Head of caudate nucleus (tissue), 42 donors: ENCODE measurements at regions not wholly inside any gene's neighbourhood (a gene's known extent, or its start where the extent isn't known, plus 50 kb on each side); places are given as distances from the start of the nearest gene placed in this dataset.

Experiments used
- DNase-seq, 42 donors: peaks; one replicate each; pipeline versions ENCODE4 v3.0.0 to v3.0.0-alpha.2; 2020 to 2021; ENCODE audit warnings: mixed read lengths in 7 of 42
- intact Hi-C: fragments of 100-400 bp; cut with DNase I; formaldehyde crosslinking; loops from one replicate; pipeline ENCODE4 v1.15.0; 2022

DNA sequence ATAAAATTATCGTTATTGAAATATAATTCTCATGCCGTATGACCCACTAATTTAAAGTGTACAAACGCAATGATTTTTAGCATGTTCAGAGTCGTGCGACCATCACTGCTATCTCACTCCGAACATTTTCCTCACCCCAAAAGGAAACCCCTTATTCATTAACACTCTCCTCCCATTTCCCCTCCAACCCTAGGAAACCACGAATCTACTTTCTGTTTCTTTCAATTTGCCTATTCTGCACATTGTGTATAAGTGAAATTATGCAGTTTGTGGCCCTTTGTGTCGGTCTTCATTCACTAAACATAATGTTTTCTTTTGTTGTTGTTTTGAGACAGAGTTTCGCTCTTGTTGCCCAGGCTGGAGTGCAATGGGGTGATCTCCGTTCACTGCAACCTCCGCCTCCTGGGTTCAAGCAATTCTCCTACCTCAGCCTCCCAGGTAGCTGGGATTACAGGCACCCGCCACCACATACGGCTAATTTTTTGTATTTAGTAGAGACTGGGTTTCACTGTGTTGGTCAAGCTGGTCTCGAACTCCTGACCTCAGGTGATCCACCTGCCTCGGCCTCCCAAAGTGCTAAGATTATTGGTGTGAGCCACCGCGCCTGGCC lies 99.7 kb upstream of the ZNF217 start:
- intact Hi-C loops, result no loop called here
- no peak for DNase-seq

DNA sequence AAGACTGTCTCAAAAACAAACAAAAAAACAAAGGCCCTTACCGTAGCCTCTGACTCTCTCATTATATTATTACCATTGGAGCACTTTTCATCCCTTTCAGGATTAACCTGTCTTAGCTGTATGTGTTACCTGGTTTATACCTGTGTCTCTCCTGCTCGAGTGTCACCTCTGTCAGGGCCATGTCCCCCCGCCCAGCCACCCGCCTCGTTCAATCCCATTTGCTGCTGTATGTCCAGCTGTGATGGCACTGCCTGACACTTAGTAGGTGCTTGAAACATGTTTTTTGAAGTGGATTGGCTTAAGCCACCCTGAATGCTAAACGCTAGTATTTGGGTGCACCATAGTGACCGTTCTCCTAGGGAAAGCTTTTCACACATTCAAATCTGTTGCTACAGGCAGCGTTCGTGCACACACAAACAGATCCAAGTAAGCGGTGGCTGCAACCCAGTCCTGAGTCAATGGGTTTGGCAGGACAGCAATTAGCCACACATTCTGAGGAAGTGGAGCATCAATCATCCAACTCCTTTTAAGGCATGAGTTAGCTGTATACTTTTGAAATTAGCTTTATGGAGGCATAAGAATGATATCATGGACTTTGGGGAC lies 98.9 kb upstream of the ZNF217 start:
- intact Hi-C loops, result no loop called here
- DNase-seq, result peak in 23 of 42 donors; percentile 5 to 71 (median 31)

DNA sequence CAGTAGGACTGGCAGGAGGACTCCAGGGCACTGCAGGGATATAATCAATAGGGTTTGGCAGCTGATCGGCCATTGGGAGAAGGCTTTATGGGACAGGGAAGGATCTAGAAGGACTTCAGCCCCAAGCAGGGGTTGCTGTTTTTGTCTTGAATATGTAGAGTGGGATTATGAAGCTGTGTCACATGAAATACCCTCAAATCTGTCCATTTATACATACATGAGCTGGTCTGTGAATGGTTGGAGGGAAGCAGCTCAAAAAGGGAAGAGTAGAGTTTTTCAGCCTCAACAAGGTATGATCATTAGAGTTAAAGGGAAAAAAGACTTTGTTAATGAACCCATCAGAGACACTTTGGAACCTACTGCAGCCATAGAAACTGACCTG lies 98.2 kb upstream of the ZNF217 start:
- intact Hi-C loops, result no loop called here

DNA sequence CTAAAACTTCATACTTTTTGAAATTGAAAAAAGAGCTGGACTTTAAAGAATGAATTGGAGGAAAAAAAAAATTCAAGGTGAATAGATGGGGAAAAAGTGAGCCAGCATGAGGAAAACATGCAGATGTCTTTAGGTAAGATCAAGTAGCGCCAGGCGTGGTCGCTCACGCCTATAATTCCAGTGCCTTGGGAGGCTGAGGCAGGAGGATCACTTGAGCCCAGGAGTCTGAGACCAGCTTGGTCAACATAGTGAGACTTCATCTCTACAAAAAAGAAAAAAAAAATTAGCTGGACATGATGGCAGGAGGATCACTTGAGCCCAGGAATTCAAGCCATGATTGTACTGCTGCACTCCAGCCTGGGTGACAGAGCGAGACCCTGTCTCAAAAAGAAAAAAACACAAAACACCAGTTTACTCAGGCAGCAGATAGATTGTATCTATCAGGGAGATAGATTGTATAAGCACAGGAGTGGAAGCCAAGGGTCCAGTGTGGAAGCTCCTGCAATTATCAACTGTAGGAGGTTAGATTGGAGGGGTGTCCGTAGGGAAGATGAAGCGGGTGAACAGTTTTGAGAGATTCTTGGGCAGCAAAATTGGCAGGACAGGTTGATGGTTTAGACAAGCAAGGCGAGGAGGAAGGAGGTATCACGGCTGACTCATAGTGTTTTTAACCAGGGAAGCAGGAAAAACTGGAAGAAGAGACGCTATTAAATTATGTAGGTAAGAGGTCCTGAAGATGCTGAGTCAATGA lies 97.6 kb upstream of the ZNF217 start:
- DNase-seq, result no peak
- intact Hi-C loops, result no loop called here

More for the DNA sequence above, 98.2 kb upstream of the ZNF217 start:
- no peak for DNase-seq

DNA sequence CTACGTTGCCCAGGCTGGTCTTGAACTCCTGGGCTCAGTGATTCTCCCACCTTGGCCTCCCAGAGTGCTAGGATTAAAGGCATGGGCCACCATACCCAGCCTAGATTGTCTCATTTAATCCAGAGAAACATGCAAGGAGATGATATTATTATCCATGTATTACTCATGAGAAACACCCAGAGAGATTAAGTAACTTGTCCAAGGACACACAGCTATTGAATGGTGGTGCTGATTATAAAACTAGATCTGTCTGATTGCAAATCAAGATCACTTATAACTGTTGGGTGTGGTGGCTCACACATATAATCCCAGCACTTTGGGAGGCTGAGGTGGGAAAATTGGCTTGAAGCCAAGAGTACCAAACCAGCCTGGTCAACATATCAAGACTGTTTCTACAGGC lies 94.4 kb upstream of the ZNF217 start:
- intact Hi-C loops, result no loop called here
- DNase-seq, result no peak

DNA sequence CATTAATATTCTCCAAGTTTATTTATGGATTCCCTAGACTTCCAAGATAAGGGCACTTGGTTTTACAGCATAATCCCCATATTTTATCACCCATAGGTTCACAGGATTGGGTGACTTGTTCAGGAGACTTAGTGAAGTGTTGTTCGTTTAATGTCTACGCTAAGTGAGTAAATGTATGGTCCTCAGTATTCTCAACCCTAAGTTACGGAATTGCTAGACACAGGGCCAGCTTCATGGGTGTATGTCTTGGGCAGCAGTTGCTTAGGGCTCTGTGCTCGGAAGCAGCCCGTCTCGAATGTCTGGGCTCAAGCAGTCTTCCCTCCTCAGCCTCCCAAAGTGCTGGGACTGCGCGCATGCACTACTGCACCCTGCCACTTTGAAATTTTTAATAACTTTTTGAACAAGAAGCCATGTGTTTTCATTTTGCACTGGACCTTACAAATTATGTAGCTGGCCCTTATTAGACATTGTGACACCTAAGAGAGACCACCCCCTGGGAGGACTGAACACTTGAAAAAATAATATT lies 91.5 kb upstream of the ZNF217 start:
- intact Hi-C loops, result no loop called here
- no peak for DNase-seq

DNA sequence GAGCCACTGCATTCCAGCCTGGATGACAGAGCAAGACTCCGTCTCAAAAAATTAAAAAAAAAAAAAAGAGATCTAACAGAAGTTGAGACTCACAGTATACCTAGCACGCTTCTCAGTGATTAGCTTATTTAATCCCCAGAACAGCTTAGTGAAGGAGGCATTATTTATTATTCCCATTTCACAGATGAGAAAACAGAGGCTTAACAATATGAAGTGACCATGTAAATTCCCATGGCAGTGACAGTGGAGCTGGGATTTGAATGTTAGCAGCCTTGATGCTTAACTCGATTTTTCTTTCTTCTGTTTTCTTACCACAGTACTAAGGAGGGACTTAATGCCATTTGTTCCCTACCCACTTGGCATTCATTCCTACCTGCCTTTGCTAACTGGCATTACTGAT lies 89.9 kb upstream of the ZNF217 start:
- DNase-seq, result no peak
- intact Hi-C loops, result no loop called here

DNA sequence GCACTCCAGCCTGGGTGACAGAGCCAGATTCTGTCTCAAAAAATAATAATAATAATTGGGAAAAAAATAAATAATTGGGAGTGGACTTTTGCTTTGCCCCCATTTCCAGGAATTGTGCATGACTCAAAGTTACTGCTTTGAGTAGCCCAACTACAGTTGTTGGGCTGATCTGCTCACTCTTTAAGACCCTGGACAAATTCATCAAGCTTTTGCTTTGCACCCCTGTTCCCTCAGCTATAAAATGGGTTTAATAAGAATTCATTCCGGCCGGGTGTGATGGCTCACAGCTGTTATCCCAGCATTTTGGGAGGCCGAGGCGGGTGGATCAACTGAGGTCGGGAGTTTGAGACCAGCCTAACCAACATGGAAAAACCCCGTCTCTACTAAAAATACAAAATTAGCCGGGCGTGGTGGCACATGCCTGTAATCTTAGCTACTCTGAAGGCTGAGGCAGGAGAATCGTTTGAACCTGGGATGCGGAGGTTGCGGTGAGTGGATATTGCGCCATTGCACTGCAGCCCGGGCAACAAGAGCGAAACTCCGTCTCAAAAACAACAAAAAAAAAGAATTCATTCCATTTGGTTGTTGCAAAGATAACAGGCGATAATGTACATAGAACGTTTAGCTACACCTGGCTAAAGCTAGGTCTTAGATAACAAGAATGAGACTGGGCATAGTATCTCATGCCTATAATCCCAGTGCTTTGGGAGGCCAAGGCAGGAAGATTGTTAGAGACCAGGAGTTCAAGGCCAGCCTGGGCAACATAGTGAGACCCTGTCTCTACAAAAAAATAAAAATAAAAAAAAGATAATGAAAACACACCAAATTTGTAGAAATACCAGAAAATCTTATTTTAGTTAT lies 87.9 kb upstream of the ZNF217 start:
- no peak for DNase-seq
- intact Hi-C loops, result no loop called here

DNA sequence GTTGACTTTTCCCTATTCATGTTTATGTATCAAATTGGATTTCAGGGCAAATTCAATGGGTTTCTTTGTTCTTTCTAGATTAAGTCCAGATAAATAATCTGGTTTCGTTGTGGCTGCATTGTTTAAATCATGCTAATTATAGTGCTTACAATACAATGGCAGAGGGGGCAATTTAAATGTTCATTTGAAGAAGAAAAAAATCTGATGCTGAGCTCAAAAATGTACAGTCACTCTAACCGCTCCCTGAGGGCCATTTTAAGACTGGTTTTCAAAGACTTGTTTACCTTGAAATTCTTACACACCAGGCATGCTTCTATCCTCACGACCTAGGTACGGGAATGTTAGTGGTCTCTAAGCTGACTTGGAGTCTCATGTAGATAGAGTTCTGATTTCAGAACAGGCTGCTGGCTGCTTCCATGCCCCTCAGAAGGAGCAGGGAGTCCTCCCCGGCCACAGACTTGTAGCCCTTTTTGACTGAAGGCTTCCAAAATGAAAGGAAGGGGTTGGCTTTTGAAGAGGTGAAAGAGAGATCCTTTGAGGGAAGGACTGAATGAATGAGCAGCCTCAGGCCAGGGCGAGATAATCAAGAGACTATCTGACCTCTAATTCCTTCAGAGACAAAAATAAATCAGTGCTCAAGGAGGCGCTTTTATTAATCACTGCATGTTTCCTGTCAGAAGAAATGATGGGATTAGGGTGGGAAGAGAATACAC lies 86.1 kb upstream of the ZNF217 start:
- intact Hi-C loops, result no loop called here
- peak in 2 of 42 donors; percentile 12 to 23 for DNase-seq

DNA sequence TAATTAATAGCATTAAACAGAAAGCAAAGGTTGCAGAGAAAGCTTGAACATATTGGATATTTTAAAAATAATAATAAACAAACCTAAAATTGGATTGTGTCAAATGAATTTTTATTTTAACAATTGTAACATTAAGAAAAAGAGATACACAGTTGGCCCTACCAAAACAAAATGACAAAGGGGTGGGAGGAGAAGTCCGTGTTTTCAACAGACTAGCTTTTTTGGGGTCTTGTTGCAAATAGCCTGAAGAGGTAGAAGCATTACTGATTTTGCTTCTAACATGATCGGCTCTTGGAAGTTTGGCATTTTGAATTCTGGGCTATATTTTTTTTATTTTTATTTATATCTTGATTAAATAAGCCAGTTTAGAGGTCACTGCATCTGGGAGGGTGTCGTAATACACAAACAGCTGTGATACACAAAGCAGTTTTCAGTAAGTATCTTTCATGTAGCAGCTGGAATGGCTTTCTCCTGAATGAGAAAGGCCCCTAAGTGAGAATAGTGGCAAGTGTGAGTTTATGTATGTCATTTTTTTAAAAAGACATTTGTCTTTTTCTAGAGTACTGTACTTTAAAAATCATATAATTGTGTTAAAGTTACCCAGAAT lies 85.5 kb upstream of the ZNF217 start:
- intact Hi-C loops, result no loop called here
- DNase-seq, result peak in 1 of 42 donors; percentile 31

DNA sequence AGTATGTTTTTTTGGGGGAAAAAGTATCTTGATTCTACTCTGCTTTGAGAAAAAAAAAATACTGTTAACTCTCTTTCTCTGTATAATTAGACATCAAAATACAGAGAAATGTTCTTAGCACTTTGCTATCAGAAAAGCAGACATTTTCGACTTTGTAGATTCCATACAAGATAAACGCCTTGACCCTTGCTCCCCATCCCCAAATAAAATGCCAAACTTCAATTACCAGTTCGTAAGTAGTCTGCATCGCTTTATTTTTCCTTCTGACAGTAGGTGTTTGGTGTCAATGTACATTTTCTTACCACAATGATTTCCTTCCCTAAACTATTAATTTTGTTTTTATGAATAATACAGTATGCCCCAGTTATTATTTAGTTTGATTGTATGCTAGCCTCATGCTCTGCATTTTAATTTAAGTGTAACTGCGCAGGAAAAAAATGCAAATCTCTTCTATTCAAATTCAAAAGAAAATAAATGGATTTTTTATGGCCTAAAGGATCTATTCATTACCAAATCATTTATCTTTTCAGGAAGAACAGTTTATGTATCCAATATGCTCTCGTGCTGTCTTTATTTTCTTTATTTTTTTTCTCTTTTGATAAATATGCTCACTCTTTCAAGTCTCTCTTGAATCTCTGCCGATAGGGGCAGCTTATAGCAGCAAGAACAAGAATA lies 84.8 kb upstream of the ZNF217 start:
- intact Hi-C loops, result no loop called here
- DNase-seq, result no peak

DNA sequence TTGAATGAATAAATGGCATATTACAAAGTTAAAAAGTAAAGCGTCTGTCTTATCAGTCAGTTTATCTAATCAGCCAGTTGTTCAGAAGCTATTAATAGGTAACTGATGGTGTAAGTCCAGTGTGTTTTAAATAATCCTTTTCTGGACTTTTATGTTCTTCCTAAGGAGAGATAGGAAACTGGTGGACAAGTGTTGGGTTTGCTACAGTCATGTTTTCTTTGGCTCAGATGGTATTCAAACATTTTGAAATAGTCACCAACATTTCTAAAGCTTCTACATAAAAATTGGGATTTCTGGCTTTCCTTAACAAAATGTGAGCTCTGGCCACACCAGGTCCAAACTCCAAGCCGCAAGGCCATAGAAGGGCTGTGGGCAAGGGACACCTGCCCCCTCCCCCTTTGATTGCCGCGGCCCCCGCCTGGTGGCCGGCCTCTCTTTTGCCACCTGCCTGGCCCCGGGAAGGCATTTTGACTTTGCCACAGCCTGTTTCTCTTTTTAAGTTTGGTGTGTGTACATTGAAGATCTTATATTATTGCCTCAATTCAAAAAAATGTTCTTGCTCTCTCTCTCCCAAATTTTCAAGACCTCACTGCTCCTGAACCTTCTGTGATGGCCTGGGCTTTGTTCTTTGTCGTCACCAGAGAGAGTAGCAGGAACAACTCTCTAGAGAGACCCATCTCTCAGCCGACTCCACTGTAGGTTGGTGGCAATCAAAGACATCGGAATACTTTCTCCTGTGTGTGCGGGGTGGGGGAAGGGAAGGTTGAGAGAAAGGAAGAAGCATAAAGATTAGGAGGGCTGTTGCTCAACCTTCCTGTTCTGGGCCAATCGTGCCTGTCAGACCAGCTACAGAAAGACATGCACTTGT lies 84.0 kb upstream of the ZNF217 start:
- intact Hi-C loops, result no loop called here
- DNase-seq, result peak in 25 of 42 donors; percentile 10 to 68 (median 37)

DNA sequence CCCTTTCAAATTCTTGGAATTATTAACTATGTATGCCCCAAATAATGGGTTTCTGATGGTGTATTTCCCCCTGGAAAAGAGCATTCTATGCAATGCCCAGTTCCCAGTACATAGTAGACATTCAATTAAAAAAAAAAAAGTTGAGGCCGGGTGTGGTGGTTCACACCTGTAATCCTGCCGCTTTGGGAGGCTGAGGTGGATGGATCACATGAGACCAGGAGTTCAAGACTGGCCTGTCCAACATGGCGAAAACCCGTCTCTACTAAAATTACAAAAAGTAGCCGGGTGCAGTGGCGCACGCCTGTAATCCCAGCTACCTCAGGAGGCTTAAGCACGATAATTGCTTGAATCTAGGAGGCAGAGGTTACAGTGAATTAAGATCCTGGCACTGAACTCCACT lies 83.3 kb upstream of the ZNF217 start:
- no peak for DNase-seq
- intact Hi-C loops, result no loop called here

DNA sequence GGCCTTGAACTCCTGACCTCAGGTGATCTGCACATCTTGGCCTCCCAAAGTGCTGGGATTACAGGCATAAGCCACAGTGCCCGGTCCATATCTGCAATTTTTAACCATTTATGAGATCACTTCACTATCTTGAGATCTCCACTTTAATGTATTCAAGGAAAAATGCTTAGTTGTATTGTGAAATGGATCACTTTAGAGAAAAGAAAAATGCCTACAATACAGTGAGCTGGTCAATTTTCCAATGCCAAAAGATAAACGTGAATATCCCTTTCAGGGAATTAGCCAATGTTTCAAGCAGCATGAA lies 82.8 kb upstream of the ZNF217 start:
- DNase-seq, result no peak
- intact Hi-C loops, result no loop called here

DNA sequence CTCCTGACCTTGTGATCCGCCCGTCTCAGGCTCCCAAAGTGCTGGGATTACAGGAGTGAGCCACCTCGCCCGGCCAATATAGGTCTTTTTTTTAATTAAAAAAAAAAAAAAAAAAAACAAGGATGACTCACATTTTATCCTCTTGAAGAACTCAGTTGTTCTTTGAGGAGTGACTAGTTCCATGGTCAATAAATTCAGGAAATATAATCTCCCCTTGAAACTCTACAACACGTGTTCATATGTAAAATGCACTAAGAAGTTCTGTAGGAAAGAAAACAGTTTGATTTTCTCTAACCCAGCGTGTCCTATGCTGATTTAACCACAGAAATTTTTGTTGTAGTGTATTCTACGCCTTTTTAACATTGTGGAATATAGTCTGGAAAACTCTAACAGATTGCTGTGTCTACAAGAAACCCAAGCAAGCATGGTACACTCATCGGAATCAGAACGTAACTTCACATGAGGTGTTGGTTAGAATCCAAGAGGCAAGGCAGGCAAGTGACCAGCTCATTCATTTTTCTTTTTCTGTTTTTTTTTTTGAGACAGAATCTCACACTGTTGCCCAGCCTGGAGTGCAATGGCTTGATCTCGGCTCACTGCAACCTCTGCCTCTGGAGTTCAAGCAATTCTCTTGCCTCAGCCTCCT lies 79.0 kb upstream of the ZNF217 start:
- DNase-seq, result no peak
- intact Hi-C loops, result no loop called here

DNA sequence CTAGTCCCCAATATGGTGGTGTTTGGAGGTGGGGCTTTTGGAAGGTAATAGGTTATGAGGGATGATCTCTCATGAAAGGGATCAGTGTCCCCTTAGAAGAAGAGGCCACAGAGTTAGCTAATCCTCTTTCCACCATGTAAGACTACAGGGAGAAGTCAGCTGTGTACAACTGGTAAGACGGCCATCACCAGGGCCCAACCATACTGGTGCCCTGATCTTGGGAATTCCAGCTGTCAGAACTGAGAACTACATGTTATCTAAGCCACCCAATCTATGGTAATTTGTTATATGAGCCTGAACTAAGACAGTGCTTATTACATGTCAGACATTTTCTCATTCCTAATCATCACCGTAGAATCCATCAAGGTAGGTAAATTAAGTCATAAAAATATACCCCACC lies 77.7 kb upstream of the ZNF217 start:
- intact Hi-C loops, result no loop called here
- DNase-seq, result no peak
